ENCODE measurements at regions not wholly inside any gene's neighbourhood (a gene's known extent, or its start where the extent isn't known, plus 50 kb on each side); places are given as distances from the start of the nearest gene placed in this dataset.

GRCh38 chr13:106915146-106915545, 347.2 kb upstream of the ARGLU1 start:
- DNase-seq: no peak

- no peak for DNase-seq
These were observed 343.7 kb upstream of the ARGLU1 start for GRCh38 chr13:106911627-106912026.

- no peak for DNase-seq
These were observed 343.1 kb upstream of the ARGLU1 start for GRCh38 chr13:106911020-106911419.

GRCh38 chr13:106906426-106906996, 338.6 kb upstream of the ARGLU1 start:
- DNase-seq: no peak

GRCh38 chr13:106905380-106906162, 337.6 kb upstream of the ARGLU1 start:
- DNase-seq: no peak

- DNase-seq: no peak
These were observed 331.5 kb upstream of the ARGLU1 start for GRCh38 chr13:106899442-106899841.

GRCh38 chr13:106898231-106898630, 330.3 kb upstream of the ARGLU1 start:
- DNase-seq: no peak

- no peak for DNase-seq
These were observed 320.2 kb upstream of the ARGLU1 start for GRCh38 chr13:106888148-106888547.

GRCh38 chr13:106887686-106888085, 319.7 kb upstream of the ARGLU1 start:
- no peak for DNase-seq

GRCh38 chr13:106883976-106884375, 316.0 kb upstream of the ARGLU1 start:
- DNase-seq: no peak

GRCh38 chr13:106882246-106882645, 314.3 kb upstream of the ARGLU1 start:
- no peak for DNase-seq

GRCh38 chr13:106879806-106880205, 311.9 kb upstream of the ARGLU1 start:
- DNase-seq: no peak

GRCh38 chr13:106874323-106874722, 306.4 kb upstream of the ARGLU1 start:
- no peak for DNase-seq

GRCh38 chr13:106873810-106874209, 305.9 kb upstream of the ARGLU1 start:
- DNase-seq: no peak

GRCh38 chr13:106867249-106867648, 299.3 kb upstream of the ARGLU1 start:
- DNase-seq: no peak

GRCh38 chr13:106865716-106866440, 297.9 kb upstream of the ARGLU1 start:
- no peak for DNase-seq

GRCh38 chr13:106859533-106859904, 291.6 kb upstream of the ARGLU1 start:
- no peak for DNase-seq

GRCh38 chr13:106858903-106859532, 291.1 kb upstream of the ARGLU1 start:
- DNase-seq: no peak

GRCh38 chr13:106852436-106852835, 284.5 kb upstream of the ARGLU1 start:
- no peak for DNase-seq

- DNase-seq: no peak
These were observed 283.2 kb upstream of the ARGLU1 start for GRCh38 chr13:106850973-106851650.

GRCh38 chr13:106846571-106847448, 278.9 kb upstream of the ARGLU1 start:
- no peak for DNase-seq

All from stimulated activated CD4-positive, alpha-beta T cell treated with anti-CD3 and anti-CD28 coated beads, Interleukin-4, amount 100 ng/mL, for 1 hour (primary cell).